Loucy (cell line): ENCODE measurements at regions not wholly inside any gene's neighbourhood (a gene's known extent, or its start where the extent isn't known, plus 50 kb on each side); places are given as distances from the start of the nearest gene placed in this dataset.

Experiments
- CTCF ChIP-seq: fragments of 200-600 bp; sonication (generic); conservative IDR thresholded peaks from 2 replicates; pipeline ENCODE4 v1.5.1; 2014; ENCODE audit warnings: mild to moderate bottlenecking, antibody characterized with exemption, low read length
- EZH2phosphoT487 ChIP-seq: fragments of 200-600 bp; IDR thresholded peaks from 2 replicates; pipeline ENCODE4 v1.6.1; 2018; ENCODE audit warnings: antibody characterized with exemption, mild to moderate bottlenecking, moderate library complexity, borderline replicate concordance

- TF ChIP-seq CTCF (no peak), EZH2phosphoT487 (no peak)
Observed at GRCh38 chr3:159936541-159936940, 52.1 kb upstream of the IL12A start.
